CD14-positive monocyte (primary cell): ENCODE measurements at regions not wholly inside any gene's neighbourhood (a gene's known extent, or its start where the extent isn't known, plus 50 kb on each side); places are given as distances from the start of the nearest gene placed in this dataset.

Experiments
- DNase-seq, 3 donors: peaks; one replicate each; pipeline ENCODE4 v3.0.0-alpha.2; 2011 to 2022
- H2AFZ ChIP-seq: 2 replicates; pipeline ENCODE4 v1.6.0; 2012; ENCODE audit warnings: mild to moderate bottlenecking, low read depth, low read length, inconsistent platforms; ENCODE audit not compliant: insufficient read depth, poor library complexity, severe bottlenecking
- H3K27ac ChIP-seq, 2 donors: 1 replicate in 1 of 2; 2 replicates in 1 of 2; pipeline ENCODE4 v1.5.1; 2012 to 2013; ENCODE audit warnings: low read length in 2 of 2, control low read depth in 1 of 2, inconsistent platforms in 1 of 2, low read depth in 1 of 2, mild to moderate bottlenecking in 1 of 2
- H3K27me3 ChIP-seq, 2 donors: one replicate each; pipeline versions ENCODE4 v1.6.0 to v1.6.1; 2011 to 2013; ENCODE audit warnings: low read length in 2 of 2; ENCODE audit not compliant: control insufficient read depth in 2 of 2, insufficient read depth in 2 of 2
- H3K36me3 ChIP-seq, 2 donors: replicated peaks in 1 of 2; 1 replicate in 1 of 2; 2 replicates in 1 of 2; pipeline versions ENCODE4 v1.5.1 to v1.6.1; 2012 to 2013; ENCODE audit warnings: low read length in 2 of 2, control low read depth in 1 of 2, inconsistent platforms in 1 of 2, mild to moderate bottlenecking in 1 of 2; ENCODE audit not compliant: insufficient read depth in 2 of 2, control insufficient read depth in 1 of 2
- H3K4me1 ChIP-seq, 2 donors: 1 replicate in 1 of 2; 2 replicates in 1 of 2; pipeline versions ENCODE4 v1.5.1 to v1.6.1; 2012 to 2013; ENCODE audit warnings: low read length in 2 of 2, control low read depth in 1 of 2, inconsistent platforms in 1 of 2, mild to moderate bottlenecking in 1 of 2, moderate library complexity in 1 of 2; ENCODE audit not compliant: insufficient read depth in 2 of 2, control insufficient read depth in 1 of 2
- H3K4me2 ChIP-seq: replicated peaks from 2 replicates; pipeline ENCODE3; 2012; ENCODE audit warnings: low read length, moderate library complexity, mild to moderate bottlenecking; ENCODE audit not compliant: poor library complexity, severe bottlenecking; ENCODE audit errors: extremely low read depth
- H3K4me3 ChIP-seq, 3 experiments: fragments of 200-600 bp in 1 of 3; sonication (generic) in 1 of 3; replicated peaks in 1 of 3; 1 replicate in 2 of 3; 2 replicates in 1 of 3; pipeline ENCODE4 v1.5.1; 2011 to 2013; ENCODE audit warnings: low read length in 3 of 3, mild to moderate bottlenecking in 3 of 3, control low read depth in 2 of 3, low read depth in 2 of 3, inconsistent platforms in 1 of 3, moderate library complexity in 1 of 3
- H3K79me2 ChIP-seq: 2 replicates; pipeline ENCODE4 v1.6.0; 2012; ENCODE audit warnings: mild to moderate bottlenecking, control low read depth, inconsistent platforms, low read length, moderate library complexity; ENCODE audit not compliant: insufficient read depth
- H3K9ac ChIP-seq: 2 replicates; pipeline ENCODE4 v1.6.0; 2017; ENCODE audit warnings: low read length, mild to moderate bottlenecking; ENCODE audit not compliant: insufficient read depth, poor library complexity, severe bottlenecking
- H3K9me3 ChIP-seq, 2 donors: replicated peaks in 1 of 2; 1 replicate in 1 of 2; 2 replicates in 1 of 2; pipeline versions ENCODE4 v1.5.1 to v1.6.1; 2012 to 2013; ENCODE audit warnings: low read length in 2 of 2, control low read depth in 1 of 2; ENCODE audit not compliant: control insufficient read depth in 1 of 2, insufficient read depth in 1 of 2
- H4K20me1 ChIP-seq: 2 replicates; pipeline ENCODE4 v1.6.0; 2012; ENCODE audit warnings: mild to moderate bottlenecking, low read length, control low read depth, moderate library complexity; ENCODE audit not compliant: insufficient read depth
- H3K27ac Mint-ChIP-seq, 7 donors: one replicate each; pipeline ENCODE4 v1.8.0; 2020; ENCODE audit warnings: mild to moderate bottlenecking in 7 of 7, mixed read lengths in 7 of 7, moderate library complexity in 6 of 7, inconsistent platforms in 2 of 7
- H3K27me3 Mint-ChIP-seq, 3 donors: one replicate each; pipeline ENCODE4 v1.8.0; 2021 to 2022; ENCODE audit warnings: low read depth in 3 of 3, mild to moderate bottlenecking in 3 of 3, mixed read lengths in 3 of 3, moderate library complexity in 3 of 3, inconsistent platforms in 1 of 3
- H3K36me3 Mint-ChIP-seq, 2 donors: one replicate each; pipeline ENCODE4 v1.8.0; 2020; ENCODE audit warnings: mixed read lengths in 2 of 2, inconsistent platforms in 1 of 2, mild to moderate bottlenecking in 1 of 2
- H3K4me1 Mint-ChIP-seq: one replicate; pipeline ENCODE4 v1.8.0; 2020; ENCODE audit warnings: mild to moderate bottlenecking, mixed read lengths
- H3K4me3 Mint-ChIP-seq, 2 donors: one replicate each; pipeline ENCODE4 v1.8.0; 2020; ENCODE audit warnings: mild to moderate bottlenecking in 2 of 2, mixed read lengths in 2 of 2, moderate library complexity in 1 of 2
- H3K9me3 Mint-ChIP-seq, 7 donors: one replicate each; pipeline ENCODE4 v1.8.0; 2020 to 2022; ENCODE audit warnings: mixed read lengths in 7 of 7, mild to moderate bottlenecking in 6 of 7, moderate library complexity in 6 of 7, inconsistent platforms in 2 of 7
- WGBS: methylation state at CpG from one replicate; pipeline ENCODE4 v1.1.5; 2013; ENCODE audit warnings: missing lambda C conversion rate; ENCODE audit not compliant: insufficient coverage; 5-methylcytosine and 5-hydroxymethylcytosine counted together
- intact Hi-C, 2 donors: fragments of 100-400 bp; cut with micrococcal nuclease; formaldehyde crosslinking; loops; one replicate each; pipeline versions ENCODE4 v1.15.0 to v1.15.1; 2023
- TF ChIP-seq, protein P1 (sequence below): fragments of 200-600 bp; IDR thresholded peaks from one replicate; pipeline ENCODE4 v1.8.0; 2022; ENCODE audit warnings: antibody characterized with exemption, mild to moderate bottlenecking

DNA sequence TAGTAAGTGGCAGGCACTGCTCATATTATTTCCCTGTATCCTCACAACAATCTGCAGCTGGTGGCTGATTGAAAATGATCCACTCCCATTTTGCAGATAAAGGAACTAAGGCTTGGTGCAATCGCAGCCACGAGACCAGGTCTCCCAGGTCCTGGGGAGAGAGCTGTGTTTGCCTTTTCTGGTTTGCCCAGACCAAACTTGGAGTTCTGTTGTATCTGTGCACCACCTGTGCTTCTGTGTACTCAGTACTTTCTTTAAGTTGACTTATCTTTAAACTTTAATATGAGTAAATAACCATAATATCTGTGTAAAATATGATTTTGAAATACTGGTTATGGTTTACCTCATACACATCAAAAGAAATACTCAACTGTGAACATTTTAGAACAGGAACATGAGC, 625.7 kb upstream of the CFAP20DC start:
- H3K9me3 ChIP-seq, result no peaks in the 10 kb centered on the region
- no peak overlapping the region for H3K27ac ChIP-seq
- H3K79me2 ChIP-seq, result no peaks in the 10 kb centered on the region
- no peak overlapping the region for H3K4me3 ChIP-seq
- no peak overlapping the region for H3K4me2 ChIP-seq
- no peak for DNase-seq
- intact Hi-C loops, result no loop called here
- H2AFZ ChIP-seq, result no peak overlapping the region
- Mint-ChIP-seq H3K36me3 (no peaks in the 10 kb centered on the region), H3K4me1 (no peaks in the 10 kb centered on the region), H3K9me3 (peaks cover 0 to 2% (median 0%) of the 10 kb centered on the region in 7 donors), H3K27ac (no peak overlapping the region), H3K27me3 (no peaks in the 10 kb centered on the region), H3K4me3 (no peak overlapping the region)
- no peaks in the 10 kb centered on the region for H3K36me3 ChIP-seq
- WGBS, result 91% methylated on average over 2 of the region's 2 CpGs
- H3K27me3 ChIP-seq, result no peaks in the 10 kb centered on the region
- no peak overlapping the region for H3K9ac ChIP-seq
- H3K4me1 ChIP-seq, result no peaks in the 10 kb centered on the region
- H4K20me1 ChIP-seq, result no peaks in the 10 kb centered on the region
- TF ChIP-seq, protein P1, sequence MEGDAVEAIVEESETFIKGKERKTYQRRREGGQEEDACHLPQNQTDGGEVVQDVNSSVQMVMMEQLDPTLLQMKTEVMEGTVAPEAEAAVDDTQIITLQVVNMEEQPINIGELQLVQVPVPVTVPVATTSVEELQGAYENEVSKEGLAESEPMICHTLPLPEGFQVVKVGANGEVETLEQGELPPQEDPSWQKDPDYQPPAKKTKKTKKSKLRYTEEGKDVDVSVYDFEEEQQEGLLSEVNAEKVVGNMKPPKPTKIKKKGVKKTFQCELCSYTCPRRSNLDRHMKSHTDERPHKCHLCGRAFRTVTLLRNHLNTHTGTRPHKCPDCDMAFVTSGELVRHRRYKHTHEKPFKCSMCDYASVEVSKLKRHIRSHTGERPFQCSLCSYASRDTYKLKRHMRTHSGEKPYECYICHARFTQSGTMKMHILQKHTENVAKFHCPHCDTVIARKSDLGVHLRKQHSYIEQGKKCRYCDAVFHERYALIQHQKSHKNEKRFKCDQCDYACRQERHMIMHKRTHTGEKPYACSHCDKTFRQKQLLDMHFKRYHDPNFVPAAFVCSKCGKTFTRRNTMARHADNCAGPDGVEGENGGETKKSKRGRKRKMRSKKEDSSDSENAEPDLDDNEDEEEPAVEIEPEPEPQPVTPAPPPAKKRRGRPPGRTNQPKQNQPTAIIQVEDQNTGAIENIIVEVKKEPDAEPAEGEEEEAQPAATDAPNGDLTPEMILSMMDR, result no peak

- intact Hi-C loops, result no loop called here
- H3K27ac Mint-ChIP-seq, result no peak overlapping the region
- H3K36me3 Mint-ChIP-seq, result no peaks in the 10 kb centered on the region
- 89% methylated on average over 1 of the region's 2 CpGs for WGBS
- Histone ChIP-seq H4K20me1 (no peaks in the 10 kb centered on the region), H3K36me3 (no peaks in the 10 kb centered on the region), H3K4me1 (no peaks in the 10 kb centered on the region), H3K27me3 (no peaks in the 10 kb centered on the region), H3K4me2 (no peak overlapping the region), H3K9ac (no peak overlapping the region), H3K27ac (no peak overlapping the region), H3K4me3 (no peak overlapping the region), H3K9me3 (no peaks in the 10 kb centered on the region), H3K79me2 (no peaks in the 10 kb centered on the region), H2AFZ (no peak overlapping the region)
- no peak for DNase-seq
- H3K4me3 Mint-ChIP-seq, result no peak overlapping the region
- peaks cover 0 to 6% (median 2%) of the 10 kb centered on the region in 7 donors for H3K9me3 Mint-ChIP-seq
- no peaks in the 10 kb centered on the region for H3K27me3 Mint-ChIP-seq
- H3K4me1 Mint-ChIP-seq, result no peaks in the 10 kb centered on the region
- TF ChIP-seq, protein P1, result no peak
Observed at GRCh38 chr3:59663076-59663850, 613.4 kb upstream of the CFAP20DC start.
